ENCODE measurements at regions not wholly inside any gene's neighbourhood (a gene's known extent, or its start where the extent isn't known, plus 50 kb on each side); places are given as distances from the start of the nearest gene placed in this dataset.

DNA sequence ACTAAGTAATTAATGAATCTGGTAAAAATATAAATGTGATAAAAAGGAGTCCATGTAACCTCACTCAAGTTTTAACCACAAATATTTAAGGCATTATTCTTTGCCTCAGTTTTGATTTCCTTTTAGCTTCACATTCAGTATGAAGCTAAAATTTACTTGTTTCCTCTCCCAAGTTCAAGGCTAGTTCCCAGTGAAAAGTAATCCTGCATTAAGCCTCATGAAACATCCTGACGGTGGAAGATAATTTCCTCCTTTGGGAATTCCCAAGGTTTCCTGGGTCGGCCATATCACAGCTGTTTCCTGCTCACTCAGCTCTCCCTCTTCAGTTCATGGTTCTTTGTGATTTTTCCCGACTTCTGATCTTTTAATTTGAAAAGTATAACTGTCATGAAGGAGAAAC lies 1256.8 kb upstream of the FLRT2 start:
- DNase-seq (ENCODE audit: low read depth), result no peak
- H3K4me3 ChIP-seq (ENCODE audit: low read depth, low read length), result no peak overlapping the region
- TF ChIP-seq, protein P1, sequence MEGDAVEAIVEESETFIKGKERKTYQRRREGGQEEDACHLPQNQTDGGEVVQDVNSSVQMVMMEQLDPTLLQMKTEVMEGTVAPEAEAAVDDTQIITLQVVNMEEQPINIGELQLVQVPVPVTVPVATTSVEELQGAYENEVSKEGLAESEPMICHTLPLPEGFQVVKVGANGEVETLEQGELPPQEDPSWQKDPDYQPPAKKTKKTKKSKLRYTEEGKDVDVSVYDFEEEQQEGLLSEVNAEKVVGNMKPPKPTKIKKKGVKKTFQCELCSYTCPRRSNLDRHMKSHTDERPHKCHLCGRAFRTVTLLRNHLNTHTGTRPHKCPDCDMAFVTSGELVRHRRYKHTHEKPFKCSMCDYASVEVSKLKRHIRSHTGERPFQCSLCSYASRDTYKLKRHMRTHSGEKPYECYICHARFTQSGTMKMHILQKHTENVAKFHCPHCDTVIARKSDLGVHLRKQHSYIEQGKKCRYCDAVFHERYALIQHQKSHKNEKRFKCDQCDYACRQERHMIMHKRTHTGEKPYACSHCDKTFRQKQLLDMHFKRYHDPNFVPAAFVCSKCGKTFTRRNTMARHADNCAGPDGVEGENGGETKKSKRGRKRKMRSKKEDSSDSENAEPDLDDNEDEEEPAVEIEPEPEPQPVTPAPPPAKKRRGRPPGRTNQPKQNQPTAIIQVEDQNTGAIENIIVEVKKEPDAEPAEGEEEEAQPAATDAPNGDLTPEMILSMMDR (IDR thresholded peaks at IDR 0.05; ENCODE audit: control insufficient read depth, extremely low read depth, insufficient read depth), result no peak

DNA sequence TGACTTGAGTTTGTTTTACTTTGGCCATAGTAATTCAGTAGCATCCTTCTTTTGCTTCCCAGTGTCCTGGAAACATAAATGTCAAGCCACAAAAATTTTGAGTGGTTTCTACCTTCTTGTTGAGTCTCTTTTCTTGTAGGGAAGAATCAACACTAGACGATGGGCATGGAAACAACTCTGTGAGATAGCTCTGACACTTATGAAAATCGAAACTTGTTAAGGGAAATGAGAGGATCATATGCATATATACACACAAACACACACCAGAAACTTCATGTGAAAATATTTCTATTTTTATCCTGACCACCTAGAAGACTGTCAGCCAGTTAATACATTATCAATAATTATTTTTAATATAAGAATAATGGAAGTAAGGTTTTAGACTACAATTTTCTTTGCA lies 1247.3 kb upstream of the FLRT2 start:
- TF ChIP-seq, protein P1 (IDR thresholded peaks at IDR 0.05; ENCODE audit: control insufficient read depth, extremely low read depth, insufficient read depth), result no peak
- no peak for DNase-seq (ENCODE audit: low read depth)
- H3K4me3 ChIP-seq (ENCODE audit: low read depth, low read length), result no peak overlapping the region

- TF ChIP-seq, protein P1 (IDR thresholded peaks at IDR 0.05; ENCODE audit: control insufficient read depth, extremely low read depth, insufficient read depth), result no peak
- no peak overlapping the region for H3K4me3 ChIP-seq (ENCODE audit: low read depth, low read length)
- no peak for DNase-seq (ENCODE audit: low read depth)
These were observed 1241.2 kb upstream of the FLRT2 start for GRCh38 chr14:84288781-84289180.

DNA sequence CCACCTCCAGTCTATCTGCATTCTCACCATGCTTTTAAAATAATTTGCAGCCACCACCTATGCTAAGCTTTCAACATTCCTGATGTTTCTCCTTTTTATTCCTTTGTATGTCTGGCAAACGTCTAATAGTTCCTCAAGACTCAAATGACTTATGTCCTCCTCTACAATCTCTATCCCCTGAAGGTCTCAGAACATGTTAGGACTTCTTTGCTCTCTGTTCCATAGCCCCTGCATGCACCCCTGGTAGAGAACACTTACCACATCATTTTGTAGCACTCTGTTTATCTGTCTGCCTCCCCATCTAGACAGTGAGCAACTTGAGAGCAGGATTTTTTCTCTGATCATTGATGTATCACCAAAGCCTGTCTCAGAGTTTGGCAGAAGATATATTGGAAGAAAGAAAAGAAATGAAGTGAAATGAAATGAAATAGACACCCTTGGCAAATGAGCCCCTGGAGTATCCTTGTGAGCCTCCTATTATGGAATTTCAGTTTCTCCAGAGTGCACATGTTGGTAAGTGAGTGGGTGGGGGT lies 1231.2 kb upstream of the FLRT2 start:
- TF ChIP-seq, protein P1 (IDR thresholded peaks at IDR 0.05; ENCODE audit: control insufficient read depth, extremely low read depth, insufficient read depth), result no peak
- DNase-seq (ENCODE audit: low read depth), result no peak
- H3K4me3 ChIP-seq (ENCODE audit: low read depth, low read length), result no peak overlapping the region

DNA sequence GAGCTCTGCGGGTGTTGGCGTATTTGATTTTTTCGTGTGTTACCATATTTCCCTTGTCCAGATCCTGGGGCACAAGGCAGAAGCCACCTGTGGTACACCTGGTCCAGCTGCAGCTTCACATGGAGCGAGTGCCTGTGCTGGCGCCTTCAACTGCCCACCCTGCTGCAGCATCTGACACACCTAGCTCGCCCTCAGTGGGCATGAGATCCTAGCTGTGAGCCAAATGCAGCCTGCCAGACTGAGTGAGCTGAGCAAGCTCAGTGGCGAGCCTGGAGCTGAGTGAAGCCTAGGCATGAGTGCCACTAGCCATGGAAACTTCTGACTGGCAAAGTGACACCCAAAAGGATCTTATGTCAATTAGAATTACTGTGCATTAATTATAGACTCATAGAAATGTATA lies 1226.8 kb upstream of the FLRT2 start:
- DNase-seq (ENCODE audit: low read depth), result no peak
- H3K4me3 ChIP-seq (ENCODE audit: low read depth, low read length), result no peak overlapping the region
- TF ChIP-seq, protein P1 (IDR thresholded peaks at IDR 0.05; ENCODE audit: control insufficient read depth, extremely low read depth, insufficient read depth), result no peak

GRCh38 chr14:84312551-84312950 lies 1217.4 kb upstream of the FLRT2 start:
- DNase-seq (ENCODE audit: low read depth), result no peak
- no peak overlapping the region for H3K4me3 ChIP-seq (ENCODE audit: low read depth, low read length)
- TF ChIP-seq, protein P1 (IDR thresholded peaks at IDR 0.05; ENCODE audit: control insufficient read depth, extremely low read depth, insufficient read depth), result no peak

- DNase-seq (ENCODE audit: low read depth), result no peak
- TF ChIP-seq, protein P1 (IDR thresholded peaks at IDR 0.05; ENCODE audit: control insufficient read depth, extremely low read depth, insufficient read depth), result no peak
- no peak overlapping the region for H3K4me3 ChIP-seq (ENCODE audit: low read depth, low read length)
These were observed 1206.5 kb upstream of the FLRT2 start for GRCh38 chr14:84323450-84323849.

All from LNCaP clone FGC (cell line).